ENCODE measurements at regions not wholly inside any gene's neighbourhood (a gene's known extent, or its start where the extent isn't known, plus 50 kb on each side); places are given as distances from the start of the nearest gene placed in this dataset.

DNA sequence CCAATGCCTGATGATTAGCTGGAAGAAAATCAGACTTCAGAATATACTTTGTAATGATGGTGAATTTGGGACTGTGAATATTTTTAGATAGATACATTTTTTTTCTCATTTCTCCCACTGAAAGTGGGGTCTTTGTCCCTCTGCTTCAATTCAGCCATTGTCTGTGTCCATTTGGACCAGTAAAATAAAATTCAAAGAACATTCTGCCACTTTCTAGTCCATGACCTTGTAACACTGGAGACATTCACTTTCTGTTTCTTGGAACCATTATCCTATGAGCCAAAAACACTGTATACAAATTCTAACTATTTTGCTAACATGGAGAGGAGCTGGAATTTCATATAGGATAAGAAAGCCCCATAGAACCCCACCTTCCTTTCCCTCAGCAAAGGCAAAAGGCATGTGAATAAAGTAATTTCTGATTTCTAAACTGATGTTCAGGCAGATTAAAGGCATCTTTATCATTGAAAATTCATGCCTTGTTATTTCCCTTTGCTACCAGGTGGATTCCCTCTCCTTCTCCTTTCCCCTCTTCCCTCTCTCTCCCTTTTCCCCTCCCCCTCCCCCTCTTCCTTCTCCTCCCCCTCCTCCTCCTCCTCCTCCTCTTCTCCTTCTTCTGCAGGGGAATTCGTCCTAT is 2010.4 kb upstream of the LRRTM1 start:
- DNase-seq (ENCODE audit: low read depth), result no peak

DNA sequence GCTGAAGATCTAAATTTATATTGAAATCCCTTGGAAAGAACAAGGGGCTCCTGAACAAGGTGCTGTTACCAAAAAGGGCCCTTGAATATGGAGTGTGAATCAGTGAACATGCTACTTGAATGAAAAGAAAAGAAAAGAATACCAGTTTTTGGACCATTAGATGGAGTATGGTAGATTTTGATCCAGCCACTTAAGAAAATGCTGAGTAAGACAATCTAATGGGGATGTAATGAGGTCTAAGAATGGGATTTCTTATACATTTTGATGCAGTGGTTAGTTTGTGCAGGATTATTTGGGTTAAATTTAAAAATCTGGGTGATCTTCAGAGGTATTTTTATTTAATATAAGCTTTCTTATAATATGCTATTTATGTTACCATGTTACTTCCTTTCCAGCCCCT is 2003.0 kb upstream of the LRRTM1 start:
- no peak for DNase-seq (ENCODE audit: low read depth)

DNA sequence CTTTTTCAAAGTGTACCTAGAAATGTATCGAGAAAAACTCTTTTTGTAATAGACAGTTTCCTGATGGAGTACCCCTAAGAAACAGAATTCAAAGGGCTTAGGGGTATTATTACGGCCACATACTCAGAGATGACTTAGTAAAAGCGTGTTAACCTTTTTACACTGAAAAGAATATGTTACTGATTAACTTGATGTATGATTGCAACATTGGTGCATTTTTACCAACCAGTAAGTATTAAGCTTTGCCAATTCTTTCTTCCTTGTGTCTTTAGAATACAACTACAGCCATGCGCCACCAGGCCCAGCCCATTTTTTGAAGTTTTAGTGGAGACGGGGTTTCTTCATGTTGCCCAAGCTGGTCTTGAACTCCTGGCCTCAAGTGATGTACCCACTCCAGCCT is 1997.0 kb upstream of the LRRTM1 start:
- DNase-seq (ENCODE audit: low read depth), result no peak

DNA sequence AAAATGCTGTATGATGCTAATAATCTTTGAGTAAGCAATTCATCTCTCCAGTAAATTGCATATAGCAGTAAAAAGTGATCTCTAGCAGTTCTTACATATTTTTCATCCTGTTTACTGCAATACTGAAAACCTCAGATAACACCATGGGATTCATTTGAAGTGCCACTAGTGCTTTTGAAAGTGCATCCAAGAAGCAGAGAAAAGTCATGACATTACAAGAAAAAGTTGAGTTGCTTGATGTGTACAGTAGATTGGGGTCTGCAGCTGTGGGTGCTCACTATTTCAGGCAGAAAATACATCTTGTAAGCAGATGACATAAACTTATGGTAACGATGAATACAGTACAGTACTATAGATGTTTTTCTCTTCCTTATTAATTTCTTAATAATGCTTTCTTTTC is 1984.9 kb upstream of the LRRTM1 start:
- DNase-seq (ENCODE audit: low read depth), result no peak

- no peak for DNase-seq (ENCODE audit: low read depth)
Measured at GRCh38 chr2:82283075-82283474, 1978.5 kb upstream of the LRRTM1 start.

DNA sequence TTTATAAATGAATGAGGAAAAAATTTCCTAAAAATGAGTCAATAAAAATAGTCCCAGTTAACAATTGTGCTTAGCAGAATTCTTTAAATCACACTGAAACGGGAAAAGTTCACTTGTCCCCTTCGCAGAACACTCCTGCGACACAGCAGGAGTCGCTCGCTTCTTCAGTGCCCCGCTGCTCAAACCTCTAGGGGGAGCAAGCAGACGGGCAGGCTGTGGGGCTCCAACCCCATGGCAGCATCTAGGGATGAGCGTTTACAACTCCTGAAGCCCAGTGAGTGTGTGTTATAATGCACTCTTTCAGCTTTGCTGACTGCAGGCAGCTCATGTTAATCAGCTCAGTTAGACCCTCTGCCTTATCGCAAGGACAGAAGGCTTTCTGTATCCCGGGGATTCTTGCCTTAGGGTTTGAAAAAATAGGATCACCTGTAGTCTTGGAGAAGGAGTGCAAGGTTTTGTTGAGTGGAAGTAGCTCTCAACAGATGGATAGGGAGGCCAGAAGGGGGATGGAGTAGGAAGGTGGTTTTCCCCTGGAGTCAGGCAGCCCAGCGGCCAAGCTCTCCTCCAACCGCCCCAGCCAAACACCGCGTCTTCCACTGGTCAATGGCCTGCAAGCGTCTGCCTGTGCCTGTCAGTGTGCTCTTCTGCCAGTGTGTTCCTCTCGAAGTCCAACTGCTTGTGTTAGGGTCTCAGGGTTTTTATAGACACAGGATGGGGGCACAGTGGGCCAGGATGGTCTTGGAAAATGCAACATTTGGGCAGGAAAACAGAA is 1977.7 kb upstream of the LRRTM1 start:
- no peak for DNase-seq (ENCODE audit: low read depth)

DNA sequence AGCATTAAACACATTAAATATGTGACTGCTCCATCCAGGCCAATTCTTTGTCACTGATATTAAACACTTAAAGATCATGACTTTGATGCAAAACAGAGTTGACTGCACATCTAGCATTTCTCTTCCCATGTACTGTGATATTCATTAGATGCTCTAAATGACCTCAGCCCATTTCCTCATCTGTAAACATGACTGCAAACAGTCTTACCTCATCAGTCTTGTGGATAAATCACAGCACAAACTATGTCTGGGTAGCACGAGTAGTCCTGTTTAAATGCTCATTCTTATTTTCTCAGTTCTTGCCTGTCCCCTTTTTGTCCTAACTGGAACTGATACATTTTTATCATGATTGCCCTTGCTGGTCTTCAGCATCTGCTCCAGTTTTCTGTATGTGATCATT is 1974.8 kb upstream of the LRRTM1 start:
- no peak for DNase-seq (ENCODE audit: low read depth)

DNA sequence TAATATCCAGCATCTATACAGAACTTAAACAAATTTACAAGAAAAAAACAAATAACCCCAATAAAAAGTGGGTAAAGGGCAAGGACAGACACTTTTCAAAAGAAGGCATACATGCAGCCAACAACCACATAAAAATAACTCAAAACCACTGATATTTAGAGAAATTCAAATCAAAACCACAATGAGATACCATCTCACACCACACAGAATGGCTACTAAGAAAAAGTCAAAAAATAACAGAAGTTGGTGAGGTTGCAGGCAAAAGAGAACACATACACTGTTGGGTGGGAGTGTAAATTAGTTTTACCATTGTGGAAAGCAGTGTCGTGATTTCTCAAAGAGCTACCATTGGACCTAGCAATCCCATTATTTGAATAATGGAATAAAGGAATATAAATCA is 1973.9 kb upstream of the LRRTM1 start:
- no peak for DNase-seq (ENCODE audit: low read depth)

DNA sequence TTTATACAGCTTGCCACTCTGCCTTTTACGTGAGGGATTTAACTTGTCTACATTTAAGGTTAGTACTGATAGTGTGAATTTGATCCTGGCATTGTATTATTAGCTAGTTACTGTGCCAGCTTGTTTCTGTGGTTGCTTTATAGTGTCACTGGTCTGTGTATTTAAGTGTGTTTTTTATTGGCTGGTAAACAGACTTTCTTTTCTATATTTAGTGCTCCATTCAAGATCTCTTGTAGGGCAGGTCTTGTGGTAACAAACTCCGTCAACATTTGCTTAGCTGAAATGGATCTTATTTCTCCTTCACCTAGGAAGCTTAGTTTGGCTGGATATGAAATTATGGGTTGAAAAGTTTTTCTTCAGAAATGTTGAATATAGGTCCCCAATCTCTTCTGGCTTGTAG is 1971.0 kb upstream of the LRRTM1 start:
- DNase-seq (ENCODE audit: low read depth), result no peak

- DNase-seq (ENCODE audit: low read depth), result no peak
Measured at GRCh38 chr2:82268446-82268845, 1963.9 kb upstream of the LRRTM1 start.

DNA sequence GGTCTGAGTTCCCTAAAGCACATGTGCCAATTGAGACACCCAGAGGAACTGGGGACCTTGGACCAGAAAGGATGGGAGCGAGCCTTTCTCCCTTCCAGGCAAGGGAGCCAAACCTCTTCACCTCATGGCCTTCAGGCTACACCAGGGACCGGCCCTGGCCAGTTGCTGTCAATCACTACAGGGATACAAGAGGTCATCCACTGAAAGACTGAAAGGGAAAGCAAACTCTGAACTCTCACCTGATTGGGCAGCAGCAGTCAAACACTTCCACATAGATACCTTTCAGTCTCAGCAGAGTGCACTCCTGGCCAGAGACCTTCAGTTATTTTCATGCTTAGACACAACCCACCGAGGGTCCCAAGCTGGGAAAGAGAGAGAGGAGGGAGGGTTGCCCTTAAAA is 1956.0 kb upstream of the LRRTM1 start:
- no peak for DNase-seq (ENCODE audit: low read depth)

- no peak for DNase-seq (ENCODE audit: low read depth)
Measured at GRCh38 chr2:82259551-82259950, 1955.0 kb upstream of the LRRTM1 start.

DNA sequence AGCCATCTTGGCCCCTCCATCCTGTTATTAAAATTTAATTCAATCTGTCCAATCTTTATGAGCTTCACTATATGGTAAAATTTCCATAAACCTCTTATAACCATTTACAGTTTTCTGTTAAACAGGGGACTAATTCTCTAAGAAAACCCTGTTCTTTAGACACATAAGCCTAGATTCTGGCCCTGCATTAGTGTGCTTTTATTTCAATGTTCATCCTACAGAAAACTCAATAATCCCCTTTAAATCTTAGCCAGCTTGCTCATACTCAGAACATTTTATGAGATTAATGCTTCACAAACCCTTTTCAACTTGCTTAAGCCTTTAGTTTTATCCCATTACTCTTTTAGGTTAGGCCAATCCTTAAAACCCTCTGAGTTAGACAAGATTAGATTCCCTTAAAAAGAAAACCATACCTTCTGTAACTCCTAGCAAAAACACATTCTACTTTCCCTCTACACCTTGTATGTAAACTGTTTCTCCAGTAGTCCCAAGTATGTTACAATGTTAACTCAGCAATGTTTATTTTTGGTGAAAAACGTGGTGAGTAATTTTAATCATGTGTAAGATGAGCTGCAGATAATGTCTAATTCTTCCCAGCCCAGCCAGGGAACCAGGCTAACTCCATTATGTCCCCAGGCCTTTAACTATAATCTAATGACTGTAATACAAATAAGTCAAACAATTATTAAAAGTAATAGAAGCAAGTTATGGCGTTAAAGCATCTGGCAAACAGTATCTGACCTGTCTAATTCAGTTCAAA is 1953.4 kb upstream of the LRRTM1 start:
- no peak for DNase-seq (ENCODE audit: low read depth)

GRCh38 chr2:82256983-82257632 is 1952.6 kb upstream of the LRRTM1 start:
- DNase-seq (ENCODE audit: low read depth), result no peak

DNA sequence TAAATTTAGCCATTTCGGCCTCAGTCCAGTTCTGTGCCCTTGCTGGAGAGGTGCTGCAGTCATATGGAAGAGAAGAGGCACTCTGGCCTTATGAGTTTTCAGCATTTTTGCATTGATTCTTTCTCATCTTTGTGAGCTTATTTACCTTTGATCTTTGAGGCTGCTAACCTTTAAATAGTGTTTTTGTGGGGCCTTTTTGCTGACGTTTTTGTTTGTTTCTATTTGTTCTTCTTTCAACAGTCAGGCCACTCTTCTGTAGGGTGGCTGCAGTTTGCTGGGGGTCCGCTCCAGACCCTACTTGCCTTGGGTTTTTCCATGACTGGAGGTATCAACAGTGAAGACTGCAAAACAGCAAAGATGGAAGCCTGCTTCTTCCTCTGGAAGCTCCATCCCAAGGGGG is 1951.7 kb upstream of the LRRTM1 start:
- no peak for DNase-seq (ENCODE audit: low read depth)

DNA sequence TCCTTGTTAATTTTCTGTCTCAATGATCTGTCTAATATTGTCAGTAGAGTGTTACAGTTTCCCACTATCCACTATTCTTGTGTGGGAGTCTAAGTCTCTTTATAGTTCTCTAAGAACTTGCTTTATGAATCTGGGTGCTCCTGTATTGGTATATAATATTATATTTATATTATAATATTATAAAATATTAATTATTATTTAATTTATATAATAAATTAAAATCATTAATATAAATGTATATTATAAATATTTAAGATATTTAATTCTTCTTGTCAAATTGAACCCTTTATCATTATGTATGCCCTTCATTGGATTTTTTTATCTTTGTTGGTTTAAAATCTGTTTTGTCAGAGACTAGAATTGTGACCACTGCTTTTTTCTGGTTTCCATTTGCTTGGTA is 1950.2 kb upstream of the LRRTM1 start:
- no peak for DNase-seq (ENCODE audit: low read depth)

GRCh38 chr2:82246220-82246775 is 1941.7 kb upstream of the LRRTM1 start:
- no peak for DNase-seq (ENCODE audit: low read depth)

- no peak for DNase-seq (ENCODE audit: low read depth)
Measured at GRCh38 chr2:82239176-82239575, 1934.6 kb upstream of the LRRTM1 start.

DNA sequence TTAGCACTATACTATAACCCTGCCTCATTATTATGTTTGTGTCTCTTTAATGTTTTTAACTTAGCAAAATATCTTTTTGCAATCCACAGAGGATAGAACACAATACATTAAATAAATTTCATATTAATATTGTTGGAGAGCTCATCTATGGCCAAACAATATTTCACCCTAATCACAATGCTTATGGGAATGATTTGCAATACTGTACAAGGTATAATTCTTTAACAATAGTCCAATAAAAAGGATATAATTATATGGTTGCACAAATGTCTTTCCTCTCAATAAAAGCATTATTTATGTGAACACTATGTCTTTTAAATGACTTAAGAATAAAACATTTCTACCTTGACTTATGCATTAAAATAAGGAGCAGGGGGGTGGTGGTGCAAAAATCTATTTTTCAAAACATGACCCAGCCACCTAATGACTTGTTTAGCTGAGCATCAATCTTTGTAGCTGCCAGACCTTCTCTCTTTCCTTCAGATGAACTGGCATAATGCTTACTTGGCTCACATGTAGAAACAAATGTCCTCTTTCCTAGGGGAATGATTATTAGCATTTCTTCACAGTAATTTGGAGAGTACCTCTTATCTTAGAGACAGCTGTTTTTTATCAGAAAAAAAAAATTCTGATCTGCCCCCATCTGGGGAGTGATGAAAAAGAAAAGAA is 1933.6 kb upstream of the LRRTM1 start:
- no peak for DNase-seq (ENCODE audit: low read depth)

DNA sequence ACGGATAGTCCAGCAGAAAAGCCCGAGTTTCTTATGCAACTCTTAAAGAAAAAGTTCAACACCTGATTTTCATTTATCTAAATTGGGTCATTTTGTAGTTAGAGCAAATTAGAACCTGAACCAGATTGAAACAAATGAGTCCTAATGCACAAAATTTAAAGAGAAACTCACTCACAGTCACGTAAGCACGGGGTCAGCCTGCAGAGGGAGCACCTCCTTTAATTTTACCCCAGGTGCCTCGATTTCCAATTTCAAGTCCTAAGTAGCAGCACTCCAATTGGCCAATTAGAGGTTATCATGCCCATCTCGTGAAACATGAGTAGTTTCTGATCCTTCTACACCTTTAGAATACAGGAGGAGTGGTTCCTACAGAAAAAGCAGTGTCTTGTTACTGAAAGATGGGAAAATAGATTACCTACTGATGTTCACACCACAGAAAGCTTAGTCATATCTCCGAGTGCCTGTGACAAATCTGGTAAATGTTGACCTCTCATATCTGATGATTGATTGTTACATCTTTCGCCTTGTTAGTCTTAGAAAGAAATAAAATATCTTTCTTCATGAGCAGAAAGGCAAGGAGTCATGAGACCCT is 1929.8 kb upstream of the LRRTM1 start:
- DNase-seq (ENCODE audit: low read depth), result no peak

- DNase-seq (ENCODE audit: low read depth), result no peak
Measured at GRCh38 chr2:82233806-82234205, 1929.3 kb upstream of the LRRTM1 start.
